ENCODE measurements at regions not wholly inside any gene's neighbourhood (a gene's known extent, or its start where the extent isn't known, plus 50 kb on each side); places are given as distances from the start of the nearest gene placed in this dataset.

DNA sequence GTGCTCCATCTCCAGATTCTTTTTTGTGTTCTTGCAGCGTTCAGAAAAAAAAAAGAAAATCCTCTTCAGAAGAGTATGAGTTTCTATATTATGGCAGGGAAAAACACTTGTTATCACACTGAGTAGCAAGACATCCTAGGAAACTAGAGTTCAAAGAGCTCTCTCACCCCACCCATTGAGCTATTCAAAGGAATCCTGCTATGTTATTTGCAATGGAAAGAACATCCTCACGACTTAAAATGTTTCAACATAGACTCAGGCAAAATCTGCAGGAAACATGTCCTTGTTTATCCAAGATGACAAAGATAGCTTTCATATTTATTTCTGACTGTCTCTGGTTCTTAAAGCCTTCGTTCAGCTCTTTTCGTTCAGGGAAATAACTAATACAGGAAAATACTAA is 331.6 kb upstream of the ANO5 start:
- Histone ChIP-seq H3K4me2 (ENCODE audit: low read length) (no peak overlapping the region), H3K4me3 (ENCODE audit: low read depth, low read length) (no peak overlapping the region), H3K27ac (no peak overlapping the region), H3K4me1 (no peaks in the 10 kb centered on the region), H3K79me2 (no peaks in the 10 kb centered on the region), H3K36me3 (ENCODE audit: control insufficient read depth, insufficient read depth, low read length) (no peaks in the 10 kb centered on the region), H2AFZ (no peak overlapping the region), H3K9ac (no peak overlapping the region), H3K27me3 (ENCODE audit: control insufficient read depth, insufficient read depth, low read length) (no peaks in the 10 kb centered on the region), H3K9me3 (ENCODE audit: control insufficient read depth, low read length) (no peaks in the 10 kb centered on the region)
- TF ChIP-seq, protein P1, sequence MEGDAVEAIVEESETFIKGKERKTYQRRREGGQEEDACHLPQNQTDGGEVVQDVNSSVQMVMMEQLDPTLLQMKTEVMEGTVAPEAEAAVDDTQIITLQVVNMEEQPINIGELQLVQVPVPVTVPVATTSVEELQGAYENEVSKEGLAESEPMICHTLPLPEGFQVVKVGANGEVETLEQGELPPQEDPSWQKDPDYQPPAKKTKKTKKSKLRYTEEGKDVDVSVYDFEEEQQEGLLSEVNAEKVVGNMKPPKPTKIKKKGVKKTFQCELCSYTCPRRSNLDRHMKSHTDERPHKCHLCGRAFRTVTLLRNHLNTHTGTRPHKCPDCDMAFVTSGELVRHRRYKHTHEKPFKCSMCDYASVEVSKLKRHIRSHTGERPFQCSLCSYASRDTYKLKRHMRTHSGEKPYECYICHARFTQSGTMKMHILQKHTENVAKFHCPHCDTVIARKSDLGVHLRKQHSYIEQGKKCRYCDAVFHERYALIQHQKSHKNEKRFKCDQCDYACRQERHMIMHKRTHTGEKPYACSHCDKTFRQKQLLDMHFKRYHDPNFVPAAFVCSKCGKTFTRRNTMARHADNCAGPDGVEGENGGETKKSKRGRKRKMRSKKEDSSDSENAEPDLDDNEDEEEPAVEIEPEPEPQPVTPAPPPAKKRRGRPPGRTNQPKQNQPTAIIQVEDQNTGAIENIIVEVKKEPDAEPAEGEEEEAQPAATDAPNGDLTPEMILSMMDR (IDR thresholded peaks at IDR 0.05), result no peak

DNA sequence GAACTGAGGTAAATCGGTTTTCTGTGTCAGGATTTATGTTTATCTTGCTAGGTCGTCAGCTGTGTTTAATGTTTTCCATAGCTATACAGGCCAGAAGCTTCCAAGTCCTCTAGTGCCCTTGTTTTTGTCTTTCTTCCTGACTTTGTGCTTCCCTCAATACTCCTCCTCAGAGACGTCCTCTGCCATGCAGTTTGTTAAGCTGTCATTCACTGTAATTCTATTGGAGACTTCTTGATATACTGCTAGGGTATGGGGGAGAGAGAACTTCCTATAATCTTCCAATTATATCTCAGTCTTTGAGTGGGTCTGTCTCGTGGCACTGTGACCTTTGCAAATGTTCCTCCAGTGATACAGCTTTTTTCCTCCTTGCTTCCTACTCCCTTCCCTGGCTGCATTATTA is 327.3 kb upstream of the ANO5 start:
- Histone ChIP-seq H3K27ac (no peak overlapping the region), H3K36me3 (ENCODE audit: control insufficient read depth, insufficient read depth, low read length) (no peaks in the 10 kb centered on the region), H3K9ac (no peak overlapping the region), H3K4me2 (ENCODE audit: low read length) (no peak overlapping the region), H3K4me3 (ENCODE audit: low read depth, low read length) (no peak overlapping the region), H2AFZ (no peak overlapping the region), H3K9me3 (ENCODE audit: control insufficient read depth, low read length) (no peaks in the 10 kb centered on the region), H3K79me2 (no peaks in the 10 kb centered on the region), H3K27me3 (ENCODE audit: control insufficient read depth, insufficient read depth, low read length) (no peaks in the 10 kb centered on the region), H3K4me1 (no peaks in the 10 kb centered on the region)
- TF ChIP-seq, protein P1 (IDR thresholded peaks at IDR 0.05), result no peak

DNA sequence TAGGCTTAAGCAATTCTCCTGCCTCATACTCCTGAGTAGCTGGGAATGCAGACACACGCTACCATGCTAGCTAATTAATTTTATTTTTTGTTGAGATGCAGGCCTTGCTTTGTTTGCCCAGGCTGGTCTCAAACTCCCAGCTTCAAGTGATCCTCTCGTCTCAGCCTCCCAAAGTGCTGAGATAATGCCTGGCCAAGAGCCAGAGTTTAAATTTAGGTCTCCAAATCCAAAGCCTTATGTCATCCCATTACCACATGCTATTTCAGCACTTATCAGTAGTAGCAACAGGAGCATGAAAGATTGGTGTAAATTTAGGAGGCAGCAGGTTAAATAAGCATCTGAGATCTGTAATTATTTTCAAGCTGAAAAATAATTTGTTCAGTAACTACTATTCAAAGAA is 326.1 kb upstream of the ANO5 start:
- H3K36me3 ChIP-seq (ENCODE audit: control insufficient read depth, insufficient read depth, low read length), result no peaks in the 10 kb centered on the region
- TF ChIP-seq, protein P1 (IDR thresholded peaks at IDR 0.05), result no peak
- no peak overlapping the region for H3K4me2 ChIP-seq (ENCODE audit: low read length)
- no peak overlapping the region for H3K27ac ChIP-seq
- H3K27me3 ChIP-seq (ENCODE audit: control insufficient read depth, insufficient read depth, low read length), result no peaks in the 10 kb centered on the region
- no peaks in the 10 kb centered on the region for H3K9me3 ChIP-seq (ENCODE audit: control insufficient read depth, low read length)
- H3K79me2 ChIP-seq, result no peaks in the 10 kb centered on the region
- no peaks in the 10 kb centered on the region for H3K4me1 ChIP-seq
- no peak overlapping the region for H2AFZ ChIP-seq
- no peak overlapping the region for H3K4me3 ChIP-seq (ENCODE audit: low read depth, low read length)
- no peak overlapping the region for H3K9ac ChIP-seq

DNA sequence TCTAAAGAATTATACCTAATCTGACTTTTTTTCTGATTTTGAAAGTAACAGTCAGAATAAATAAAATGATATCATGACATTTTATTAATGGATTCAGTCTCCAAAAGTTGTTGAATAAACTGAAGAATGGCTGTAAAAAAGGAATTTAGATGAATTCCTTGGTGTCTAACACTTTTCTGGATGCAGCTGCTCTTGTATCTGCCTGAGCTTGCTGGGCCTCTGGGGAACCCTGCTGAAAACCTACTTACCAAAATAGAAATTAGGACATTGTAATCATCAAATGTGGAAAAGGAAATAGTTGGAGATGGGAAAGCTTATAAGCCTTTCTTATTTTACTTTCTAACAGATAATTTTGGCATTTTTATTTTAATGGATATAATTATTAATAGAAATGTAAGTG is 315.7 kb upstream of the ANO5 start:
- Histone ChIP-seq H3K4me1 (no peaks in the 10 kb centered on the region), H3K9me3 (ENCODE audit: control insufficient read depth, low read length) (no peaks in the 10 kb centered on the region), H3K27ac (no peak overlapping the region), H3K79me2 (no peaks in the 10 kb centered on the region), H3K36me3 (ENCODE audit: control insufficient read depth, insufficient read depth, low read length) (no peaks in the 10 kb centered on the region), H3K9ac (no peak overlapping the region), H3K4me2 (ENCODE audit: low read length) (no peak overlapping the region), H3K4me3 (ENCODE audit: low read depth, low read length) (no peak overlapping the region), H2AFZ (no peak overlapping the region), H3K27me3 (ENCODE audit: control insufficient read depth, insufficient read depth, low read length) (no peaks in the 10 kb centered on the region)
- TF ChIP-seq, protein P1 (IDR thresholded peaks at IDR 0.05), result no peak

DNA sequence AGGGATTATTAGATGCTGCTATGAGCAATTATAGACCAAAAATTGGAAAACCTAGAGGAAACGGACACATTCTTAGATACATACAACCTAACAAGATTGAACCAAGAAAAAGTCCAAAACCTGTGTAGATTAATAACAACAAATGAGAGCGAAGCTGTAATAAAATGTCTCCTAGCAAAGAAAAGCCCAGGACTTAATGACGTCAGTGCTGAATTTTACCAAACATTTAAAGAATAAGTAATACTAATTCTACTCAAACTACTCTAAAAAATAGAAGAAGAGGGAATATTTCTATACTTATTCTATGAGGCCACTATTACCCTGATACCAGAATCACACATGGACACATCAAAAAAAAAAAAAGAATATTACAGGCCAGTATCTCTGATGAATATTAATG is 309.5 kb upstream of the ANO5 start:
- TF ChIP-seq, protein P1 (IDR thresholded peaks at IDR 0.05), result no peak
- H3K27me3 ChIP-seq (ENCODE audit: control insufficient read depth, insufficient read depth, low read length), result no peaks in the 10 kb centered on the region
- no peak overlapping the region for H3K4me2 ChIP-seq (ENCODE audit: low read length)
- H3K4me1 ChIP-seq, result no peaks in the 10 kb centered on the region
- H3K9ac ChIP-seq, result no peak overlapping the region
- no peaks in the 10 kb centered on the region for H3K9me3 ChIP-seq (ENCODE audit: control insufficient read depth, low read length)
- no peak overlapping the region for H3K27ac ChIP-seq
- H2AFZ ChIP-seq, result no peak overlapping the region
- H3K79me2 ChIP-seq, result no peaks in the 10 kb centered on the region
- no peak overlapping the region for H3K4me3 ChIP-seq (ENCODE audit: low read depth, low read length)
- no peaks in the 10 kb centered on the region for H3K36me3 ChIP-seq (ENCODE audit: control insufficient read depth, insufficient read depth, low read length)
